Trophoblast cell (in vitro differentiated cells and primary cell): ENCODE measurements at regions not wholly inside any gene's neighbourhood (a gene's known extent, or its start where the extent isn't known, plus 50 kb on each side); places are given as distances from the start of the nearest gene placed in this dataset.

Experiments
- DNase-seq, 2 donors: peaks; one replicate each; pipeline ENCODE4 v3.0.0-alpha.2; 2016
- H2AFZ ChIP-seq: 2 replicates; pipeline ENCODE4 v1.6.1; 2013; ENCODE audit warnings: low read length, moderate library complexity, mild to moderate bottlenecking; ENCODE audit not compliant: insufficient read depth, poor library complexity
- H2AK5ac ChIP-seq: 2 replicates; pipeline ENCODE4 v1.6.1; 2013; ENCODE audit warnings: mild to moderate bottlenecking, low read length
- H2BK120ac ChIP-seq: 2 replicates; pipeline ENCODE4 v1.6.1; 2013; ENCODE audit warnings: low read length, mild to moderate bottlenecking, moderate library complexity; ENCODE audit not compliant: insufficient read depth, poor library complexity
- H2BK12ac ChIP-seq: 2 replicates; pipeline ENCODE4 v1.6.1; 2013; ENCODE audit warnings: mild to moderate bottlenecking, low read length, moderate library complexity
- H2BK5ac ChIP-seq: 2 replicates; pipeline ENCODE4 v1.6.1; 2013; ENCODE audit warnings: low read length, low read depth, moderate library complexity, mild to moderate bottlenecking; ENCODE audit not compliant: poor library complexity
- H3K14ac ChIP-seq: 2 replicates; pipeline ENCODE4 v1.6.1; 2013; ENCODE audit warnings: mild to moderate bottlenecking, low read length
- H3K18ac ChIP-seq: 2 replicates; pipeline ENCODE4 v1.6.1; 2013; ENCODE audit warnings: mild to moderate bottlenecking, low read length
- H3K23ac ChIP-seq: 2 replicates; pipeline ENCODE4 v1.6.1; 2013; ENCODE audit warnings: low read length
- H3K27ac ChIP-seq: 2 replicates; pipeline ENCODE4 v1.5.1; 2013; ENCODE audit warnings: low read depth, mild to moderate bottlenecking, inconsistent platforms, low read length, moderate library complexity
- H3K27me3 ChIP-seq: 2 replicates; pipeline ENCODE4 v1.6.1; 2013; ENCODE audit warnings: inconsistent platforms, mild to moderate bottlenecking, low read length, moderate library complexity; ENCODE audit not compliant: insufficient read depth
- H3K36me3 ChIP-seq, 2 experiments: 1 replicate in 1 of 2; 2 replicates in 1 of 2; pipeline ENCODE4 v1.6.1; 2013; ENCODE audit warnings: low read length in 2 of 2, mild to moderate bottlenecking in 2 of 2, moderate library complexity in 1 of 2; ENCODE audit not compliant: insufficient read depth in 2 of 2, control insufficient read depth in 1 of 2
- H3K4ac ChIP-seq: 2 replicates; pipeline ENCODE4 v1.6.1; 2013; ENCODE audit warnings: low read depth, mild to moderate bottlenecking, low read length, moderate library complexity
- H3K4me1 ChIP-seq, 2 experiments: 1 replicate in 1 of 2; 2 replicates in 1 of 2; pipeline ENCODE4 v1.6.1; 2013; ENCODE audit warnings: low read length in 2 of 2, mild to moderate bottlenecking in 2 of 2, moderate library complexity in 1 of 2; ENCODE audit not compliant: insufficient read depth in 2 of 2, control insufficient read depth in 1 of 2
- H3K4me2 ChIP-seq: 2 replicates; pipeline ENCODE4 v1.6.1; 2013; ENCODE audit warnings: inconsistent platforms, mild to moderate bottlenecking, low read length, moderate library complexity
- H3K4me3 ChIP-seq: 2 replicates; pipeline ENCODE4 v1.5.1; 2013; ENCODE audit warnings: mild to moderate bottlenecking, low read depth, low read length, inconsistent platforms
- H3K79me1 ChIP-seq: one replicate; pipeline ENCODE4 v1.6.1; 2013; ENCODE audit warnings: low read length
- H3K79me2 ChIP-seq: 2 replicates; pipeline ENCODE4 v1.6.1; 2013; ENCODE audit warnings: low read length, mild to moderate bottlenecking; ENCODE audit not compliant: control insufficient read depth, insufficient read depth, poor library complexity
- H3K9ac ChIP-seq: 2 replicates; pipeline ENCODE4 v1.6.1; 2013; ENCODE audit warnings: mild to moderate bottlenecking, low read length
- H3K9me3 ChIP-seq: 2 replicates; pipeline ENCODE4 v1.6.1; 2013; ENCODE audit warnings: low read depth, mild to moderate bottlenecking, control low read depth, inconsistent platforms, low read length; ENCODE audit not compliant: insufficient read depth
- H4K12ac ChIP-seq: 2 replicates; pipeline ENCODE4 v1.6.1; 2013; ENCODE audit warnings: low read depth, mild to moderate bottlenecking, low read length, moderate library complexity
- H4K8ac ChIP-seq: 2 replicates; pipeline ENCODE4 v1.6.1; 2013; ENCODE audit warnings: low read depth, mild to moderate bottlenecking, low read length, moderate library complexity
- H4K91ac ChIP-seq: one replicate; pipeline ENCODE4 v1.6.1; 2013; ENCODE audit warnings: low read depth, mild to moderate bottlenecking, low read length, moderate library complexity
- WGBS: extraction: QIAGEN DNeasy Blood & Tissue Kit; methylation state at CpG from one replicate; pipeline ENCODE4 v1.1.7; 2013; ENCODE audit warnings: missing lambda C conversion rate; ENCODE audit not compliant: insufficient read length, insufficient coverage; ENCODE audit errors: extremely low coverage; 5-methylcytosine and 5-hydroxymethylcytosine counted together

DNA sequence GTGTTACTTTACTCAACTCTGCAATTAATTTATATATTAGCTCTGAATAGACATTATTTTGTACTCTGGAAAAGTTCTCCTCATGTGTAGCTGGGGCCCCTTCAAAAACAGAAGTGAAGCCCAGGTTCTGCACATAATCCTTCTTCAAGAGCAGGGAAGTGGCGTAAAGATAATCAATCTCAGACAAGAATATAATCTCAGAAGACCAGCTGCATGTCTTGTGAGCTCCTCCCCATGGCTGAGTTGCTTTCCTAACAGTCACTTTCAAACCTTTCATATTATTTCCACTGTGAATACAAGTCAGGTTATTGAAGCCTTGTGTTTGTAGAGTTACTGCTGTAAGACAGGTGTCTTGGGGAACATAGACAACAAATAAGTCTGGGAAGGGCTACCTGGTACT is 691.9 kb downstream of the RFPL4B start:
- H3K4me1 ChIP-seq, result no peaks in the 10 kb centered on the region
- no peak for DNase-seq
- no peak overlapping the region for H4K8ac ChIP-seq
- H3K4ac ChIP-seq, result no peak overlapping the region
- no peak overlapping the region for H3K23ac ChIP-seq
- H3K79me2 ChIP-seq, result no peaks in the 10 kb centered on the region
- H2BK12ac ChIP-seq, result no peak overlapping the region
- H3K4me2 ChIP-seq, result no peak overlapping the region
- no peak overlapping the region for H3K27ac ChIP-seq
- H2BK5ac ChIP-seq, result no peak overlapping the region
- no peaks in the 10 kb centered on the region for H3K27me3 ChIP-seq
- H3K36me3 ChIP-seq, result no peaks in the 10 kb centered on the region
- no peak overlapping the region for H3K4me3 ChIP-seq
- no peaks in the 10 kb centered on the region for H3K9me3 ChIP-seq
- no peak overlapping the region for H3K9ac ChIP-seq
- no peak overlapping the region for H3K18ac ChIP-seq
- H2AFZ ChIP-seq, result no peak overlapping the region
- no peak overlapping the region for H4K12ac ChIP-seq
- H4K91ac ChIP-seq, result no peak overlapping the region
- WGBS, result no CpG with 5 or more reads among the region's 1 CpG
- no peak overlapping the region for H2AK5ac ChIP-seq
- H3K14ac ChIP-seq, result no peak overlapping the region
- H2BK120ac ChIP-seq, result no peak overlapping the region
- H3K79me1 ChIP-seq, result peaks cover 2% of the 10 kb centered on the region

- H4K91ac ChIP-seq, result no peak overlapping the region
- H3K9ac ChIP-seq, result no peak overlapping the region
- no peak overlapping the region for H2BK120ac ChIP-seq
- H3K4ac ChIP-seq, result no peak overlapping the region
- no peak overlapping the region for H3K23ac ChIP-seq
- no peaks in the 10 kb centered on the region for H3K9me3 ChIP-seq
- no peak overlapping the region for H4K12ac ChIP-seq
- WGBS, result no CpG with 5 or more reads among the region's 1 CpG
- no peak overlapping the region for H3K18ac ChIP-seq
- no peak overlapping the region for H3K4me2 ChIP-seq
- DNase-seq, result no peak
- H3K27ac ChIP-seq, result no peak overlapping the region
- H2AFZ ChIP-seq, result no peak overlapping the region
- no peak overlapping the region for H4K8ac ChIP-seq
- H3K27me3 ChIP-seq, result no peaks in the 10 kb centered on the region
- H3K4me3 ChIP-seq, result no peak overlapping the region
- peaks cover 2% of the 10 kb centered on the region for H3K79me1 ChIP-seq
- H2BK5ac ChIP-seq, result no peak overlapping the region
- no peaks in the 10 kb centered on the region for H3K36me3 ChIP-seq
- H3K14ac ChIP-seq, result no peak overlapping the region
- peaks cover 0 to 3% of the 10 kb centered on the region in 2 experiments for H3K4me1 ChIP-seq
- H2AK5ac ChIP-seq, result no peak overlapping the region
- no peak overlapping the region for H2BK12ac ChIP-seq
- H3K79me2 ChIP-seq, result no peaks in the 10 kb centered on the region
These were observed 700.0 kb downstream of the RFPL4B start for GRCh38 chr6:113047148-113047547.

DNA sequence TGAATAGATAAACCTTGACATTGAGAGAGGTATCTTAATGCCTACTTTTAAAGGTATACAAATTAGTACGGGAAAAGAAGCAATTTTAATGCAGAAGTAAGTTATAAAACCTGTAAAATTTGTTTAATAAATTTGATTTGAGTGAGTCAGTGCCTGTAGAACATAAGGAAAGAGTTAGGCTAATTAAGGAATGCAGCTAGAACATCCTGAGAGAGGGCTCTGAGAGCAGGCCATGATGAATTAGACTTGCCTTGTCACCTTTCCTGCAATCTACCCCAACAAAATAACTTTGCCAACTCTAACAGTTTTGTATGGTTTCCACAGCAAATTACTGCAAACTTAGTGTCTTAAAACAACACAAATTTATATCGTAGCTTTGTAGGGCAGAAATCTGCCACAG is 700.8 kb downstream of the RFPL4B start:
- H3K27ac ChIP-seq, result no peak overlapping the region
- H3K27me3 ChIP-seq, result no peaks in the 10 kb centered on the region
- no peak overlapping the region for H3K9ac ChIP-seq
- H3K79me2 ChIP-seq, result no peaks in the 10 kb centered on the region
- DNase-seq, result no peak
- H3K23ac ChIP-seq, result no peak overlapping the region
- no peak overlapping the region for H2BK120ac ChIP-seq
- no peak overlapping the region for H2AK5ac ChIP-seq
- no peaks in the 10 kb centered on the region for H3K36me3 ChIP-seq
- H3K4me1 ChIP-seq, result peaks cover 0 to 3% of the 10 kb centered on the region in 2 experiments
- H4K12ac ChIP-seq, result no peak overlapping the region
- H3K9me3 ChIP-seq, result no peaks in the 10 kb centered on the region
- H2BK5ac ChIP-seq, result no peak overlapping the region
- H3K4me2 ChIP-seq, result no peak overlapping the region
- H3K18ac ChIP-seq, result no peak overlapping the region
- no peak overlapping the region for H3K4me3 ChIP-seq
- no CpG with 5 or more reads among the region's 2 CpGs for WGBS
- peaks cover 4% of the 10 kb centered on the region for H3K79me1 ChIP-seq
- no peak overlapping the region for H2AFZ ChIP-seq
- H4K8ac ChIP-seq, result no peak overlapping the region
- no peak overlapping the region for H3K14ac ChIP-seq
- H3K4ac ChIP-seq, result no peak overlapping the region
- no peak overlapping the region for H2BK12ac ChIP-seq
- H4K91ac ChIP-seq, result no peak overlapping the region

- H3K14ac ChIP-seq, result no peak overlapping the region
- no peak overlapping the region for H2BK120ac ChIP-seq
- no peak overlapping the region for H4K91ac ChIP-seq
- no peak overlapping the region for H3K4me2 ChIP-seq
- WGBS, result no CpG with 5 or more reads among the region's 3 CpGs
- H3K9me3 ChIP-seq, result no peaks in the 10 kb centered on the region
- no peak overlapping the region for H3K9ac ChIP-seq
- H3K27me3 ChIP-seq, result no peaks in the 10 kb centered on the region
- H2BK12ac ChIP-seq, result no peak overlapping the region
- no peak overlapping the region for H3K4me3 ChIP-seq
- H3K4ac ChIP-seq, result no peak overlapping the region
- no peak overlapping the region for H3K27ac ChIP-seq
- H3K4me1 ChIP-seq, result peaks cover 0 to 3% of the 10 kb centered on the region in 2 experiments
- H3K79me1 ChIP-seq, result peaks cover 4% of the 10 kb centered on the region
- no peak overlapping the region for H2AFZ ChIP-seq
- no peak overlapping the region for H4K8ac ChIP-seq
- no peak overlapping the region for H3K18ac ChIP-seq
- no peaks in the 10 kb centered on the region for H3K79me2 ChIP-seq
- no peak for DNase-seq
- H2BK5ac ChIP-seq, result no peak overlapping the region
- H3K36me3 ChIP-seq, result no peaks in the 10 kb centered on the region
- no peak overlapping the region for H2AK5ac ChIP-seq
- H4K12ac ChIP-seq, result no peak overlapping the region
- no peak overlapping the region for H3K23ac ChIP-seq
These were observed 701.6 kb downstream of the RFPL4B start for GRCh38 chr6:113048741-113049140.
